VCaP (cell line): ENCODE measurements at regions not wholly inside any gene's neighbourhood (a gene's known extent, or its start where the extent isn't known, plus 50 kb on each side); places are given as distances from the start of the nearest gene placed in this dataset.

Source experiments
- H3K27ac ChIP-seq: fragments of 450-650 bp; 2 replicates; pipeline ENCODE4 v1.5.1; 2017
- CTCF ChIP-seq: fragments of 450-650 bp; conservative IDR thresholded peaks from 2 replicates; pipeline ENCODE4 v1.5.1; 2017; ENCODE audit warnings: mild to moderate bottlenecking, moderate library complexity

GRCh38 chr12:31850268-31850667 lies 108.9 kb upstream of the RESF1 start:
- no peak for TF ChIP-seq CTCF
- no peak overlapping the region for H3K27ac ChIP-seq

- H3K27ac ChIP-seq: no peak overlapping the region
- TF ChIP-seq CTCF: no peak
These were observed 110.0 kb upstream of the RESF1 start for GRCh38 chr12:31849090-31849687.

- no peak overlapping the region for H3K27ac ChIP-seq
- no peak for TF ChIP-seq CTCF
These were observed 112.8 kb upstream of the RESF1 start for GRCh38 chr12:31846405-31846804.

- H3K27ac ChIP-seq: no peak overlapping the region
- no peak for TF ChIP-seq CTCF
These were observed 113.4 kb upstream of the RESF1 start for GRCh38 chr12:31845613-31846322.

- no peak for TF ChIP-seq CTCF
- no peak overlapping the region for H3K27ac ChIP-seq
These were observed 114.7 kb upstream of the AMN1 start for GRCh38 chr12:31843398-31844095.

- H3K27ac ChIP-seq: no peak overlapping the region
- TF ChIP-seq CTCF: no peak
These were observed 109.1 kb upstream of the AMN1 start for GRCh38 chr12:31837913-31838312.

GRCh38 chr12:31835276-31835882 lies 106.6 kb upstream of the AMN1 start:
- H3K27ac ChIP-seq: no peak overlapping the region
- no peak for TF ChIP-seq CTCF
